HUDEP-2 (cell line): ENCODE measurements at regions not wholly inside any gene's neighbourhood (a gene's known extent, or its start where the extent isn't known, plus 50 kb on each side); places are given as distances from the start of the nearest gene placed in this dataset.
"Not testable (repeated sequence)": the region's sequence is repeated elsewhere in the genome, so short reads cannot be mapped to it uniquely, and the experiment has no call there.

Experiments used
- DNase-seq, 76 experiments: peaks; one replicate each; lab custom pipeline; 2025; ENCODE audit not compliant: unreplicated experiment in 76 of 76; lab: John Stamatoyannopoulos, UW

GRCh38 chr3:154701055-154701454 is 271.1 kb upstream of the GPR149 start:
- DNase-seq = no peak

GRCh38 chr3:154690413-154690812 is 260.4 kb upstream of the GPR149 start:
- no peak for DNase-seq

GRCh38 chr3:154684440-154684839 is 254.4 kb upstream of the GPR149 start:
- DNase-seq = no peak

- DNase-seq = peak in 1 of 76 experiments; percentile 4
Measured at GRCh38 chr3:154684021-154684420, 254.0 kb upstream of the GPR149 start.

GRCh38 chr3:154678041-154678654 is 248.2 kb upstream of the GPR149 start:
- no peak for DNase-seq

- DNase-seq = no peak
Measured at GRCh38 chr3:154668835-154669234, 238.8 kb upstream of the GPR149 start.

- no peak for DNase-seq
Measured at GRCh38 chr3:154668187-154668586, 238.2 kb upstream of the GPR149 start.

GRCh38 chr3:154666542-154666941 is 236.6 kb upstream of the GPR149 start:
- DNase-seq = no peak

GRCh38 chr3:154664714-154665113 is 234.7 kb upstream of the GPR149 start:
- no peak for DNase-seq

- DNase-seq = no peak
Measured at GRCh38 chr3:154662851-154663250, 232.9 kb upstream of the GPR149 start.

GRCh38 chr3:154660811-154661210 is 230.8 kb upstream of the GPR149 start:
- DNase-seq = no peak

- DNase-seq = no peak
Measured at GRCh38 chr3:154658000-154658399, 228.0 kb upstream of the GPR149 start.

GRCh38 chr3:154657218-154657617 is 227.2 kb upstream of the GPR149 start:
- DNase-seq = no peak

GRCh38 chr3:154656486-154656885 is 226.5 kb upstream of the GPR149 start:
- DNase-seq = no peak

- DNase-seq = peak in 6 of 76 experiments; percentile 6 to 35 (median 28)
Measured at GRCh38 chr3:154642145-154642544, 212.2 kb upstream of the GPR149 start.

- no peak for DNase-seq
Measured at GRCh38 chr3:154625756-154626155, 195.8 kb upstream of the GPR149 start.

GRCh38 chr3:154619621-154620020 is 189.6 kb upstream of the GPR149 start:
- not testable (repeated sequence) for DNase-seq

- peak in 2 of 76 experiments; percentile 0 to 2 for DNase-seq
Measured at GRCh38 chr3:154616298-154616697, 186.3 kb upstream of the GPR149 start.

GRCh38 chr3:154615471-154615870 is 185.5 kb upstream of the GPR149 start:
- no peak for DNase-seq

- DNase-seq = no peak
Measured at GRCh38 chr3:154614601-154615000, 184.6 kb upstream of the GPR149 start.

- no peak for DNase-seq
Measured at GRCh38 chr3:154614078-154614477, 184.1 kb upstream of the GPR149 start.

- no peak for DNase-seq
Measured at GRCh38 chr3:154602241-154602640, 172.3 kb upstream of the GPR149 start.

- DNase-seq = no peak
Measured at GRCh38 chr3:154598166-154598565, 168.2 kb upstream of the GPR149 start.
